H1 (cell line): ENCODE measurements at regions not wholly inside any gene's neighbourhood (a gene's known extent, or its start where the extent isn't known, plus 50 kb on each side); places are given as distances from the start of the nearest gene placed in this dataset.

Experiments
- CTCF ChIA-PET: fragments of 300-600 bp; sonication (Branson Sonifier 250); formaldehyde crosslinking; loops from one replicate; lab custom pipeline; 2021; ENCODE audit not compliant: partially characterized antibody; lab: Charles Lee
- POLR2A ChIA-PET: fragments of 300-600 bp; sonication (Branson Sonifier 250); formaldehyde crosslinking; loops from one replicate; lab custom pipeline; 2021; ENCODE audit warnings: inconsistent platforms; ENCODE audit not compliant: partially characterized antibody; lab: Charles Lee
- DNase-seq, 2 experiments: peaks; one replicate each; pipeline versions ENCODE4 v3.0.0 to v3.0.0-alpha.2; 2010 to 2022; ENCODE audit warnings: low spot score in 2 of 2, low read depth in 1 of 2, mixed read lengths in 1 of 2
- FAIRE-seq: peaks from 2 replicates; lab custom pipeline; 2011; peaks lifted over from hg19 to GRCh38; lab: Jason Lieb, UNC
- H2AFZ ChIP-seq: 2 replicates; pipeline ENCODE4 v1.8.1; 2012; ENCODE audit warnings: low read length, inconsistent platforms
- H2AK5ac ChIP-seq: 2 replicates; pipeline ENCODE4 v1.6.1; 2013; ENCODE audit warnings: low read depth, low read length
- H2BK120ac ChIP-seq: replicated peaks from 2 replicates; pipeline ENCODE3; 2013; ENCODE audit warnings: low read depth, low read length, inconsistent platforms
- H2BK12ac ChIP-seq: 2 replicates; pipeline ENCODE4 v1.6.1; 2013; ENCODE audit warnings: low read depth, low read length
- H2BK15ac ChIP-seq: 2 replicates; pipeline ENCODE4 v1.6.1; 2013; ENCODE audit warnings: low read length
- H2BK20ac ChIP-seq: 2 replicates; pipeline ENCODE4 v1.6.1; 2013; ENCODE audit warnings: low read length
- H2BK5ac ChIP-seq: 2 replicates; pipeline ENCODE4 v1.6.1; 2013; ENCODE audit warnings: low read depth, low read length
- H3K14ac ChIP-seq: 2 replicates; pipeline ENCODE4 v1.6.1; 2013; ENCODE audit warnings: inconsistent platforms; ENCODE audit not compliant: insufficient read length
- H3K18ac ChIP-seq: 2 replicates; pipeline ENCODE4 v1.6.1; 2013; ENCODE audit warnings: low read length; ENCODE audit errors: extremely low read depth
- H3K23ac ChIP-seq: 2 replicates; pipeline ENCODE4 v1.6.1; 2013; ENCODE audit warnings: inconsistent platforms; ENCODE audit not compliant: insufficient read length
- H3K23me2 ChIP-seq: 2 replicates; pipeline ENCODE4 v1.6.1; 2013; ENCODE audit warnings: low read depth, low read length
- H3K27ac ChIP-seq: 2 replicates; pipeline ENCODE4 v1.6.1; 2011; ENCODE audit warnings: low read depth, low read length, inconsistent platforms
- H3K27me3 ChIP-seq, 4 experiments: replicated peaks in 1 of 4; 1 replicate in 1 of 4; 2 replicates in 3 of 4; pipeline versions ENCODE4 v1.6.1 to v1.8.1; 2011 to 2013; ENCODE audit warnings: low read length in 3 of 4, mild to moderate bottlenecking in 3 of 4, inconsistent platforms in 2 of 4, mixed read lengths in 2 of 4, moderate library complexity in 1 of 4; ENCODE audit not compliant: control insufficient read depth in 3 of 4, insufficient read depth in 3 of 4; ENCODE audit errors: extremely low read depth in 1 of 4
- H3K36me3 ChIP-seq, 4 experiments: 2 replicates each; pipeline versions ENCODE4 v1.6.1 to v1.8.1; 2011 to 2013; ENCODE audit warnings: mild to moderate bottlenecking in 4 of 4, low read length in 3 of 4, moderate library complexity in 2 of 4, control low read depth in 1 of 4, inconsistent platforms in 1 of 4; ENCODE audit not compliant: insufficient read depth in 4 of 4, control insufficient read depth in 2 of 4
- H3K4ac ChIP-seq: replicated peaks from 2 replicates; pipeline ENCODE3; 2013; ENCODE audit warnings: low read length, low read depth, mixed read lengths, inconsistent platforms; ENCODE audit not compliant: insufficient read length
- H3K4me1 ChIP-seq, 4 experiments: replicated peaks in 1 of 4; 1 replicate in 1 of 4; 2 replicates in 3 of 4; pipeline versions ENCODE4 v1.6.1 to v1.8.1; 2011 to 2013; ENCODE audit warnings: low read length in 3 of 4, inconsistent platforms in 2 of 4, mixed read lengths in 1 of 4; ENCODE audit not compliant: insufficient read depth in 4 of 4, control insufficient read depth in 3 of 4
- H3K4me2 ChIP-seq, 2 experiments: 2 replicates each; pipeline versions ENCODE4 v1.6.1 to v1.8.1; 2011 to 2013; ENCODE audit warnings: low read depth in 2 of 2, low read length in 2 of 2, control low read depth in 1 of 2, inconsistent platforms in 1 of 2, mild to moderate bottlenecking in 1 of 2; ENCODE audit not compliant: insufficient read depth in 1 of 2
- H3K4me3 ChIP-seq, 4 experiments: fragments of 200-600, 300-600 bp in 1 of 4; sonication (generic), shearing (Covaris generic), sonication (Bioruptor Twin) in 1 of 4; 2 replicates each; pipeline versions ENCODE4 v1.5.1 to v1.8.1; 2011 to 2016; ENCODE audit warnings: low read length in 4 of 4, low read depth in 3 of 4, control low read depth in 2 of 4, inconsistent platforms in 2 of 4, mild to moderate bottlenecking in 2 of 4, mixed read lengths in 1 of 4, moderate library complexity in 1 of 4; ENCODE audit not compliant: insufficient read depth in 2 of 4; ENCODE audit errors: extremely low read depth in 1 of 4
- H3K56ac ChIP-seq: replicated peaks from 2 replicates; pipeline ENCODE3; 2013; ENCODE audit warnings: low read depth, mild to moderate bottlenecking, mixed read lengths, low read length, inconsistent platforms; ENCODE audit not compliant: insufficient read length
- H3K79me1 ChIP-seq: 2 replicates; pipeline ENCODE4 v1.6.1; 2013; ENCODE audit warnings: low read depth, low read length, control low read depth
- H3K79me2 ChIP-seq, 2 experiments: 2 replicates each; pipeline versions ENCODE4 v1.6.1 to v1.8.1; 2012 to 2013; ENCODE audit warnings: low read length in 2 of 2, mild to moderate bottlenecking in 2 of 2, inconsistent platforms in 1 of 2; ENCODE audit not compliant: insufficient read depth in 2 of 2, control insufficient read depth in 1 of 2
- H3K9ac ChIP-seq, 4 experiments: replicated peaks in 1 of 4; 1 replicate in 1 of 4; 2 replicates in 3 of 4; pipeline versions ENCODE4 v1.6.1 to v1.8.1; 2011 to 2013; ENCODE audit warnings: low read depth in 3 of 4, low read length in 3 of 4, control low read depth in 2 of 4, mild to moderate bottlenecking in 2 of 4, moderate library complexity in 2 of 4, inconsistent platforms in 1 of 4; ENCODE audit errors: extremely low read depth in 1 of 4
- H3K9me3 ChIP-seq, 2 experiments: 2 replicates each; pipeline versions ENCODE4 v1.6.1 to v1.8.1; 2012 to 2013; ENCODE audit warnings: mild to moderate bottlenecking in 2 of 2, moderate library complexity in 2 of 2, control low read depth in 1 of 2, inconsistent platforms in 1 of 2, low read depth in 1 of 2, low read length in 1 of 2, mixed read lengths in 1 of 2; ENCODE audit not compliant: insufficient read depth in 2 of 2
- H4K20me1 ChIP-seq, 2 experiments: replicated peaks in 1 of 2; 2 replicates each; pipeline versions ENCODE3 to v1.8.1; 2011 to 2013; ENCODE audit warnings: inconsistent platforms in 2 of 2, low read length in 2 of 2, mild to moderate bottlenecking in 1 of 2; ENCODE audit not compliant: insufficient read depth in 2 of 2, control insufficient read depth in 1 of 2
- H4K5ac ChIP-seq: 2 replicates; pipeline ENCODE4 v1.6.1; 2013; ENCODE audit warnings: low read length, low read depth, mixed read lengths, inconsistent platforms; ENCODE audit not compliant: insufficient read length
- H4K8ac ChIP-seq: 2 replicates; pipeline ENCODE4 v1.8.0; 2013; ENCODE audit warnings: mild to moderate bottlenecking, moderate library complexity, low read length, inconsistent platforms; ENCODE audit not compliant: insufficient read depth; ENCODE audit errors: extremely low read depth
- H4K91ac ChIP-seq: replicated peaks from 2 replicates; pipeline ENCODE3; 2013; ENCODE audit warnings: low read length, mixed read lengths, inconsistent platforms; ENCODE audit not compliant: insufficient read length
- RBBP5 ChIP-seq: IDR thresholded peaks from 2 replicates; pipeline ENCODE4 v1.7.1; 2012; ENCODE audit warnings: low read depth, mild to moderate bottlenecking, inconsistent platforms, low read length, moderate library complexity, borderline replicate concordance
- SIRT6 ChIP-seq: IDR thresholded peaks from one replicate; pipeline ENCODE4 v1.7.1; 2012; ENCODE audit warnings: low read length, inconsistent platforms
- WGBS, 2 experiments: shearing (Covaris generic) in 1 of 2; methylation state at CpG; one replicate each; pipeline versions ENCODE4 v1.1.6 to v1.1.7; 2013 to 2015; ENCODE audit warnings: low lambda C conversion rate in 2 of 2, mixed read lengths in 2 of 2, inconsistent platforms in 1 of 2, low coverage in 1 of 2, missing lambda C conversion rate in 1 of 2; ENCODE audit not compliant: insufficient replicate concordance in 2 of 2, insufficient coverage in 1 of 2, insufficient read length in 1 of 2; ENCODE audit errors: extremely low coverage in 1 of 2, missing lambda C conversion rate in 1 of 2; 5-methylcytosine and 5-hydroxymethylcytosine counted together

- H3K4me3 ChIP-seq = peak overlapping the region in 1 of 4 experiments; percentile 46; a peak in 2 of 8 replicates
- no peak overlapping the region for H3K14ac ChIP-seq
- H3K9me3 ChIP-seq = no peaks in the 10 kb centered on the region
- 69% methylated on average over 1 of the region's 2 CpGs; no CpG with 5 or more reads in 1 of the 2 experiments for WGBS, 2 experiments
- TF ChIP-seq RBBP5 (0 out of 2 replicates have a peak, but pooled peaks have one; percentile 1), SIRT6 (no peak)
- H3K27me3 ChIP-seq = no peaks in the 10 kb centered on the region
- DNase-seq (no peak), FAIRE-seq (no peak)
- no peak overlapping the region for H4K5ac ChIP-seq
- no peak overlapping the region for H2BK15ac ChIP-seq
- ChIA-PET CTCF (interaction anchor here (1.3 to 3.0 kb wide), 4 partner anchors 11 to 38 kb away, joined by 4 to 12 read pairs (median 8); no protein-coding TSS in a partner anchor), POLR2A (interaction anchor here (1.0 kb wide), 1 partner anchor 28 kb away, joined by 3 read pairs; no protein-coding TSS in a partner anchor)
- H3K4me1 ChIP-seq = peaks cover 3 to 10% (median 8%) of the 10 kb centered on the region in 4 experiments; a peak in 5 of 7 replicates
- H3K4ac ChIP-seq = no peak overlapping the region
- no peak overlapping the region for H3K9ac ChIP-seq
- H3K56ac ChIP-seq = no peak overlapping the region
- H3K79me2 ChIP-seq = no peaks in the 10 kb centered on the region
- H4K91ac ChIP-seq = no peak overlapping the region
- H4K8ac ChIP-seq = no peak overlapping the region
- H2AFZ ChIP-seq = peak overlapping the region; percentile 79; the same call in 1 of the 2 replicates
- H3K27ac ChIP-seq = no peak overlapping the region
- H2BK12ac ChIP-seq = peak overlapping the region; percentile 95
- H4K20me1 ChIP-seq = no peaks in the 10 kb centered on the region
- H3K23me2 ChIP-seq = peaks cover 2% of the 10 kb centered on the region; the same call in 1 of the 2 replicates
- H3K36me3 ChIP-seq = no peaks in the 10 kb centered on the region
- peak overlapping the region; percentile 38 for H3K18ac ChIP-seq
- no peak overlapping the region for H2AK5ac ChIP-seq
- no peaks in the 10 kb centered on the region for H3K79me1 ChIP-seq
- peak overlapping the region; percentile 51 for H2BK20ac ChIP-seq
- H3K23ac ChIP-seq = no peak overlapping the region
- H2BK120ac ChIP-seq = no peak overlapping the region
- peak overlapping the region; percentile 75; the same call in 1 of the 2 replicates for H2BK5ac ChIP-seq
- peak overlapping the region; percentile 57 to 67 for H3K4me2 ChIP-seq
Observed at GRCh38 chr6:8181160-8181881, 79.0 kb upstream of the EEF1E1 start.
